ENCODE measurements at regions not wholly inside any gene's neighbourhood (a gene's known extent, or its start where the extent isn't known, plus 50 kb on each side); places are given as distances from the start of the nearest gene placed in this dataset.

- DNase-seq, result no peak
- no peak for ATAC-seq
- no peak for FAIRE-seq
- no peaks in the 10 kb centered on the region for H3K9me3 ChIP-seq
- no peak overlapping the region for H3K4me3 ChIP-seq
- TF ChIP-seq CTCF (IDR thresholded peaks at IDR 0.05), result no peak
- no peaks in the 10 kb centered on the region for H3K4me1 ChIP-seq
- 70 to 72% methylated on average over 7 of the region's 7 CpGs for WGBS, 2 donors
- H3K27me3 ChIP-seq, result no peaks in the 10 kb centered on the region
- no peaks in the 10 kb centered on the region for H3K36me3 ChIP-seq
- intact Hi-C loops (cut with DNase I), result no loop called here
- H3K27ac ChIP-seq, result no peak overlapping the region
Measured at GRCh38 chr10:113303544-113304146, 249.2 kb upstream of the HABP2 start.

- intact Hi-C loops (cut with DNase I), result no loop called here
- H3K9me3 ChIP-seq, result no peaks in the 10 kb centered on the region
- H3K36me3 ChIP-seq, result no peaks in the 10 kb centered on the region
- FAIRE-seq (no peak), ATAC-seq (no peak), DNase-seq (no peak)
- H3K4me1 ChIP-seq, result no peaks in the 10 kb centered on the region
- H3K4me3 ChIP-seq, result no peak overlapping the region
- WGBS, 2 donors, result 69 to 77% methylated on average over 5 of the region's 5 CpGs
- H3K27me3 ChIP-seq, result no peaks in the 10 kb centered on the region
- TF ChIP-seq CTCF (IDR thresholded peaks at IDR 0.05), result no peak
- H3K27ac ChIP-seq, result no peak overlapping the region
Measured at GRCh38 chr10:113304726-113305125, 248.1 kb upstream of the HABP2 start.

- intact Hi-C loops (cut with DNase I), result no loop called here
- no peak for FAIRE-seq
- no peak for DNase-seq
- Histone ChIP-seq H3K27me3 (no peaks in the 10 kb centered on the region), H3K9me3 (no peaks in the 10 kb centered on the region), H3K4me1 (no peaks in the 10 kb centered on the region), H3K4me3 (no peak overlapping the region), H3K36me3 (no peaks in the 10 kb centered on the region), H3K27ac (no peak overlapping the region)
- WGBS, 2 donors, result 62 to 76% methylated on average over 5 of the region's 5 CpGs
- no peak for TF ChIP-seq CTCF (IDR thresholded peaks at IDR 0.05)
- no peak for ATAC-seq
Measured at GRCh38 chr10:113305871-113306270, 247.0 kb upstream of the HABP2 start.

GRCh38 chr10:113309791-113310190, 243.1 kb upstream of the HABP2 start:
- Histone ChIP-seq H3K27me3 (no peaks in the 10 kb centered on the region), H3K36me3 (no peaks in the 10 kb centered on the region), H3K4me1 (no peaks in the 10 kb centered on the region), H3K4me3 (no peak overlapping the region), H3K9me3 (no peaks in the 10 kb centered on the region), H3K27ac (no peak overlapping the region)
- no peak for FAIRE-seq
- intact Hi-C loops (cut with DNase I), result no loop called here
- TF ChIP-seq CTCF (IDR thresholded peaks at IDR 0.05), result no peak
- no peak for ATAC-seq
- DNase-seq, result no peak
- WGBS, 2 donors, result 89 to 97% methylated on average over 4 of the region's 4 CpGs

- Histone ChIP-seq H3K27ac (no peak overlapping the region), H3K36me3 (no peaks in the 10 kb centered on the region), H3K27me3 (no peaks in the 10 kb centered on the region), H3K4me3 (no peak overlapping the region), H3K9me3 (no peaks in the 10 kb centered on the region), H3K4me1 (no peaks in the 10 kb centered on the region)
- TF ChIP-seq CTCF (IDR thresholded peaks at IDR 0.05), result no peak
- no peak for DNase-seq
- no peak for FAIRE-seq
- WGBS, 2 donors, result 64 to 68% methylated on average over 7 of the region's 7 CpGs
- intact Hi-C loops (cut with DNase I), result no loop called here
- ATAC-seq, result no peak
Measured at GRCh38 chr10:113310347-113310746, 242.5 kb upstream of the HABP2 start.

Measured in pancreas (tissue), 10 donors.